Activated CD8-positive, alpha-beta T cell treated with anti-CD3 and anti-CD28 coated beads, Interleukin-2, amount 10 ng/mL, durations not matched to agents 7 days and 5 days (primary cell): ENCODE measurements at regions not wholly inside any gene's neighbourhood (a gene's known extent, or its start where the extent isn't known, plus 50 kb on each side); places are given as distances from the start of the nearest gene placed in this dataset.

Experiments
- ATAC-seq: fragments of 150-1000 bp; cut with Tn5 transposase; one replicate; pipeline ENCODE4 v1.10.0; 2021; ENCODE audit warnings: moderate library complexity
- CTCF ChIA-PET: fragments of 350-600 bp; sonication (Branson Sonifier 250); formaldehyde crosslinking; loops from one replicate; lab custom pipeline; 2021; ENCODE audit warnings: antibody characterized with exemption; lab: Charles Lee
- POLR2A ChIA-PET: fragments of 350-600 bp; sonication (Branson Sonifier 250); formaldehyde crosslinking; loops from one replicate; lab custom pipeline; 2021; ENCODE audit warnings: antibody characterized with exemption; lab: Charles Lee
- DNase-seq: peaks from one replicate; pipeline ENCODE4 v3.0.0-alpha.2; 2020
- H3K27ac Mint-ChIP-seq: one replicate; pipeline ENCODE4 v1.8.0; 2021; ENCODE audit warnings: mild to moderate bottlenecking, mixed read lengths
- H3K27me3 Mint-ChIP-seq: one replicate; pipeline ENCODE4 v1.8.0; 2021; ENCODE audit warnings: low read depth, mixed read lengths
- H3K36me3 Mint-ChIP-seq: one replicate; pipeline ENCODE4 v1.8.0; 2021; ENCODE audit warnings: low read depth, mixed read lengths
- H3K4me1 Mint-ChIP-seq: one replicate; pipeline ENCODE4 v1.8.0; 2021; ENCODE audit warnings: low read depth, mixed read lengths
- H3K4me3 Mint-ChIP-seq: one replicate; pipeline ENCODE4 v1.8.0; 2021; ENCODE audit warnings: mild to moderate bottlenecking, mixed read lengths
- H3K9me3 Mint-ChIP-seq: one replicate; pipeline ENCODE4 v1.8.0; 2022; ENCODE audit warnings: mixed read lengths; ENCODE audit not compliant: insufficient read depth

DNA sequence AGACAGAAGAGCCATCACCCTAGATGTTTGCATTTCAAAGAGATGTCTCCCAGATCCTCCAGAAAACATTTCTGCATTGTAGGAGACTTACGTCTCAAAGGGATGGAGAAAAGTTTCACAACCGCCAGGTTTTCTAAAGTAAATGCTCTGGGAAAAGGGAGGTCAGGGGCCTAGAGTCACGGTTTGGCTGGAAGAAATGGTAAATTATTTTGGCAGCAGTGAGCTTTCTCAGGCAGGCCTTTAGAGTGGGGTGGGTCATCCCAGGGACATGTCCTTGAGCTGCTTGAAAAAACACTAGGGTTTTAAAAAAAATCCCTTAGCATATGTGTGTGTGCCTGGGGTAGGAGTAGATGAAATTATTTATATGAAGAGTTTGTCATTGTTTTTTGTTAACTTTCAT, 728.8 kb downstream of the TYW1 start:
- ChIA-PET POLR2A (no interaction called here), CTCF (no interaction called here)
- H3K4me3 Mint-ChIP-seq, result no peak overlapping the region
- DNase-seq (no peak), ATAC-seq (no peak)
- no peaks in the 10 kb centered on the region for H3K27me3 Mint-ChIP-seq
- H3K9me3 Mint-ChIP-seq, result peaks cover 32% of the 10 kb centered on the region
- H3K36me3 Mint-ChIP-seq, result no peaks in the 10 kb centered on the region
- no peaks in the 10 kb centered on the region for H3K4me1 Mint-ChIP-seq
- H3K27ac Mint-ChIP-seq, result no peak overlapping the region

DNA sequence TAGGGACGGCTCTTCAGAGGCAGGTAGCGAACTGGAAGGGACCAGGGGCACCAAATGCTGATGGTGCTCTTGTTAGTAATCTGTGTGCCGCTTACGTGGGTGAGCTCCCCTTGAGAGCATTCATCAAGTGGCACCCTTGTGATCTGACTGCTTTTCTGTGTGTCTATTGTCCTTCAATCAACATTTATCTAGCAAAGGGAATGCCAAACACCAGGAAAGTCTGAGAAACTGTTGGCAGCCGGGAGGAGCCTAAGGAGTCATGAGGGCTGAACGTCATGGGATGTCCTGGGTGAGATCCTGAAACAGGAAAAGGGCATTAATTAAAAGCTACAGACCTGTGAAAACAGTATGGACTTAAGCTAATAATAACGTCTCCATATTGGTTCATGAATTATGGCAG, 733.1 kb downstream of the TYW1 start:
- no peak overlapping the region for H3K4me3 Mint-ChIP-seq
- DNase-seq, result no peak
- H3K9me3 Mint-ChIP-seq, result peaks cover 17% of the 10 kb centered on the region
- POLR2A ChIA-PET, result no interaction called here
- no peaks in the 10 kb centered on the region for H3K4me1 Mint-ChIP-seq
- CTCF ChIA-PET, result no interaction called here
- H3K27me3 Mint-ChIP-seq, result no peaks in the 10 kb centered on the region
- no peak overlapping the region for H3K27ac Mint-ChIP-seq
- no peaks in the 10 kb centered on the region for H3K36me3 Mint-ChIP-seq
- ATAC-seq, result no peak

DNA sequence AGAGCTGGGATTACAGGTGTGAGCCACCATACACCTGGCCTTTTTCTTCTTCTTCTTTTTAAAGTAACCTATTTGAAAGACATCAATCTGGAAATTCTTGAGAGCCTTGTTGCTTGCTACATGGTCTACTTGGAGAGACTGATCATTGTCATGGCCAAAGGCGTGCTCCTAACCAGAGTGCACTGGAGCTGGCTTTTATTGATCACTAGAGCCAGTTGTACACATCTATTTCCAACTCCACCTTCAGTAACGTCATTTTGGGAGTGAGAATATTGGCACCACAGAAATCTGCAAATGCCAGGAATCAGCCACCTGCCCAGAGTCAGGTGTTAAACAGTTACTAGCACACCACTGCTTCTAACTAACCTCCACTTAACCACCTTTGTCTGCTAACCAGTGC, 735.1 kb downstream of the TYW1 start:
- H3K4me1 Mint-ChIP-seq, result no peaks in the 10 kb centered on the region
- H3K36me3 Mint-ChIP-seq, result no peaks in the 10 kb centered on the region
- no peaks in the 10 kb centered on the region for H3K27me3 Mint-ChIP-seq
- DNase-seq (no peak), ATAC-seq (no peak)
- POLR2A ChIA-PET, result no interaction called here
- H3K4me3 Mint-ChIP-seq, result no peak overlapping the region
- H3K9me3 Mint-ChIP-seq, result peaks cover 22% of the 10 kb centered on the region
- CTCF ChIA-PET, result no interaction called here
- H3K27ac Mint-ChIP-seq, result no peak overlapping the region

DNA sequence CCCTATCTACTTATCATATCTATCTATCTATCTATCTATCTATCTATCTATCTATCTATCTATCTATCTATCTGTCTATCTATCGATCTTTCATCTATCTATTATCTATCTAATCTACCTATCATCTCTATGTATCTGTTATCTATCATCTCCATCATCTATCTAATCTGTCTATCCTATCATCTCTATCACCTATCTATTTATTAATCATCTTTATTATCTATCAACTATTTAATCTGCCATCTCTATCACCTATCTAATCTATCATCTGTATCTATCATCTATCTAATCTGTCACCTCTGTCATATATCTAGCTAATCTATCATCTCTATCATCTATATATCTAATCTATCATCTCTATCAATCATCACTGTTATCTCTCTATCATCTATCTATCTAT, 736.3 kb downstream of the TYW1 start:
- Mint-ChIP-seq H3K27ac (no peak overlapping the region), H3K4me3 (no peak overlapping the region), H3K27me3 (no peaks in the 10 kb centered on the region), H3K9me3 (peaks cover 28% of the 10 kb centered on the region), H3K36me3 (no peaks in the 10 kb centered on the region), H3K4me1 (no peaks in the 10 kb centered on the region)
- ChIA-PET POLR2A (no interaction called here), CTCF (no interaction called here)
- ATAC-seq (no peak), DNase-seq (no peak)

DNA sequence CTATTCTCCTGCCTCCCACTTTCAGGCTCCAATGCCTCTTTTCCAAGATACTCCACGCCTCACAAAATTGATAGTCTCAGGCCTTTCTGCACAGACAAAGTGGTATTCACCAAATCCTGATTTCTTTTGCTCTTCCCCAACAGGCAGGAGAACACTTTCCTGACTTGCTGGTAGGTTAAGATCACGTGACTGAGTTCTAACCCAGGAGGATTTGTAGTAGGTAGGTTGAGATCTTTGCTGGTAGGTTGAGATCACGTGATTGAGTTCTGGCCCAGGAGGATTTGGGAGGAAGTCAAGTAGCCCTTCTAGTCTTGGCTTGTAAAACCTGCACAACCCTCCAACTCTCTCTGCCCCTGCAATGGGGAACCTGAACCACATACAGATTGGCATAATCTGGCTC, 741.5 kb downstream of the TYW1 start:
- ATAC-seq (no peak), DNase-seq (no peak)
- Mint-ChIP-seq H3K27me3 (no peaks in the 10 kb centered on the region), H3K4me1 (no peaks in the 10 kb centered on the region), H3K36me3 (no peaks in the 10 kb centered on the region), H3K4me3 (no peak overlapping the region), H3K27ac (no peak overlapping the region), H3K9me3 (peaks cover 20% of the 10 kb centered on the region)
- POLR2A ChIA-PET, result no interaction called here
- CTCF ChIA-PET, result no interaction called here

DNA sequence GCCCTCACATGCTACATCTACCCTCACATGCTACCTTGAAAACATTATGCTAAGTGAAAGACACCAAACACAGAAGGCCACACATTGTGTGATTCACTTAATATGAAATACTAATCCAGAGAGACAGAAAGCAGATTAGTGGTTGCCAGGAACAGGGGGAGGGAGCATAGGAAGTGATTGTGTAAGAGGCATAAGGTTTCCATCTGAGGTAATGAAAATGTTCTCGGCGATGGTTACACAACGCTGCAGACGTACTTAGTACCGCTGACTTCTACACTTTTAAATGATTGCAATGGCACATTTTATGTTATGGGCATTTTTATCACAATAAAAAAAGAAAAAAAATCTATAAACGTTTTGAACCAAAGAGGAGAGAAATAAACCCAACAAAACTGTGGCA, 742.3 kb downstream of the TYW1 start:
- CTCF ChIA-PET, result no interaction called here
- no peaks in the 10 kb centered on the region for H3K27me3 Mint-ChIP-seq
- H3K9me3 Mint-ChIP-seq, result peaks cover 26% of the 10 kb centered on the region
- H3K36me3 Mint-ChIP-seq, result no peaks in the 10 kb centered on the region
- H3K27ac Mint-ChIP-seq, result no peak overlapping the region
- DNase-seq (no peak), ATAC-seq (no peak)
- no peaks in the 10 kb centered on the region for H3K4me1 Mint-ChIP-seq
- no peak overlapping the region for H3K4me3 Mint-ChIP-seq
- POLR2A ChIA-PET, result no interaction called here

DNA sequence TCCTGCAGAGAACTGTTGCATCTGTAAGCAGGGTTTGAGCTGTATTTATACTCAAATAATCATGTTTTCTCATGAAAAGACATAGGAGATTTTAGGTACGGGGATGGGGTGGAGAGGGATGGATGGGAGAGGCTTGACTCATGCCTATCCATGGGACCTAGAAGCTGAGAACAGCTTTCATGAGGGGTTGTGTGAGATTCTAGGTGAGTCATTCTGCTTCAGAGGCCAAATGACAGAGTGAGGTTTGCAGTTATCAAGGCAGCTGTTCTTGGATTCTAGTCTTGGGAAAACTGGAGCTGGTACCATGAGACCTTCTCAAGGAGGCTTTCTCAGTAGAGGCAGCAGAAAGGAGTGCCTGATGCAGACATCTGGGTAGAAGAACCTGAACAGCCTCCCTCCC, 746.9 kb downstream of the TYW1 start:
- Mint-ChIP-seq H3K27me3 (no peaks in the 10 kb centered on the region), H3K4me3 (no peak overlapping the region), H3K4me1 (no peaks in the 10 kb centered on the region), H3K9me3 (peaks cover 19% of the 10 kb centered on the region), H3K27ac (no peak overlapping the region), H3K36me3 (no peaks in the 10 kb centered on the region)
- CTCF ChIA-PET, result no interaction called here
- ATAC-seq, result no peak
- POLR2A ChIA-PET, result no interaction called here
- no peak for DNase-seq

DNA sequence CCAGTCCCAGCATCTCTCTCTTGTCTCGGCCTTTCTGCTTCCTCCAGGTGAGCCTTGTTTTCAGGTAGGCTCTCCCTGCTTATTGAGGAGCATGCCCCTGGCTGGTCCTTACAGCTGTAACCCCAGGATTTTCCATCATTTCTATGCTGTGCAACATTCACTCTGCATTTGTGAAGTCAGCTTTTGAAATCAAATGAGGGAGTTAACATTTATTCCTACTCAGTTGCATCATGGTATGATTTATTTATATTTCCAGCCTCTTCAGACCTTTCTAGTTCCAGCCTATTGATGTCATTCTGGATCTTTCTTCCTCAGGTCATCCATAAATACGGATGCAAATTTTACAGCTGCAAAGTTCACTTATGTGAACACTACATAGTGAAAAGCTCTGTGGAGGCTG, 755.6 kb downstream of the TYW1 start:
- no peak overlapping the region for H3K27ac Mint-ChIP-seq
- ChIA-PET POLR2A (no interaction called here), CTCF (no interaction called here)

DNA sequence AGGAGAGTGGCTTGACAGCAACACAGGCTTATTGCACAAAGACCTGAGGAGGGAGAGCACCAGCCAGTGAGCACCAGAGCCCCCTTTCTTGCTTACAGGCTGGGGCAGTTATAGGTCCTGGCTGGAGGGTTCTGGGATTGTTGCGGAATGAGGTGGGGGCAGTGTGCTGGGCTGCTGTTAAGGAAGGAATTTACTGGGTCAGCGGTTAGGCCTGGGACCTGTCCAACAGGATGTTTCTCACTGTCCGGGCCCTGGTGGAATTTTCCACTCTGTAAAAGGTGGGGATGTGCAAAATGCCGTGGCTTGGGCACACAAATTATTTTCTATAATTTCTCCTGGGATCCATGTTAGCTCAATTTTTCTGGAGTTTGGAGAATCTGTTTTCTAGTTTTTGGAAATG, 757.3 kb downstream of the TYW1 start:
- no peaks in the 10 kb centered on the region for H3K4me1 Mint-ChIP-seq
- POLR2A ChIA-PET, result no interaction called here
- no peak for ATAC-seq
- H3K36me3 Mint-ChIP-seq, result no peaks in the 10 kb centered on the region
- DNase-seq, result no peak
- CTCF ChIA-PET, result no interaction called here
- no peak overlapping the region for H3K4me3 Mint-ChIP-seq
- H3K27me3 Mint-ChIP-seq, result no peaks in the 10 kb centered on the region
- H3K9me3 Mint-ChIP-seq, result peaks cover 8% of the 10 kb centered on the region
- H3K27ac Mint-ChIP-seq, result no peak overlapping the region

More for the DNA sequence above, 755.6 kb downstream of the TYW1 start:
- H3K9me3 Mint-ChIP-seq, result peaks cover 3% of the 10 kb centered on the region
- H3K4me3 Mint-ChIP-seq, result no peak overlapping the region
- DNase-seq (no peak), ATAC-seq (no peak)
- no peaks in the 10 kb centered on the region for H3K36me3 Mint-ChIP-seq
- no peaks in the 10 kb centered on the region for H3K27me3 Mint-ChIP-seq
- H3K4me1 Mint-ChIP-seq, result no peaks in the 10 kb centered on the region

DNA sequence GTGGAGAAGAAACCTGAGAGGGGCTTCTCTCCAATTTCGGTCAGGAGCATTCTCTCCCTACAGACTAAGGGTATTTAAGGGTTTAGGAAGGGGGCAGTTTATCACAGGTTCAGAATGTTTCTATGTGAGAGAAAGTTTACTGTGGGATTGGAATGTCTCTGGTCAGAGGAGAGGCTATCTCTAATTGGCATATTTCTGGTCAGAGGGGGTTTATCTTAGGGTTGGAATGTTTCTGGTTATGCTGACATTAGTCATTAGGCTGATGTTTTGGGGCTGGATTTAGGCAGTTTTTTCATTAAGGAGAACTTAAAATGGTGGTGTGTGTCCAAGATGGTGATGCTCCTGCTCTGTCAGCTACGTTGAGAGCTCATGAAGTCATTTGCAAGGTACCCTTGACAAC, 758.0 kb downstream of the TYW1 start:
- ChIA-PET POLR2A (no interaction called here), CTCF (no interaction called here)

DNA sequence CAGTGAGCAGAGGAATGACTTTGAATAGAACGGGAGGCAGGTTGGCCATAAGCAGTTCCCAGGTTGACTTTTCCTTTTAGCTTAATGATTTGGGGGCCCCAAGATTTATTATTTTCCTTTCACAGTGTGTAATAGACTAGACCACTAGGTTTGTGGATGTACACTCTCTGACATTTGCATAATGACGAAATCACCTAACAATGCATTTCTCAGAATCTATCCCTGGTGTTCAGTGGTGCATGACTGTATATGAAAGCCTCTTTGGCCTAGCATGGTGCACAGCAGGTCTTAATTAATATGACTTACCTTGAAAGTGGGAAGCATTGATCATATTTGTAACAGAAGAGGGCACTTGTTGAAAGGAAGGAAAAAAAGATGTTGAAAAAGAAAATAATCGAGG, 761.9 kb downstream of the TYW1 start:
- Mint-ChIP-seq H3K4me1 (no peaks in the 10 kb centered on the region), H3K27me3 (no peaks in the 10 kb centered on the region), H3K36me3 (no peaks in the 10 kb centered on the region), H3K4me3 (no peak overlapping the region), H3K9me3 (peaks cover 18% of the 10 kb centered on the region), H3K27ac (no peak overlapping the region)
- CTCF ChIA-PET, result no interaction called here
- POLR2A ChIA-PET, result no interaction called here
- no peak for ATAC-seq
- DNase-seq, result no peak

More for the DNA sequence above, 758.0 kb downstream of the TYW1 start:
- H3K4me1 Mint-ChIP-seq, result no peaks in the 10 kb centered on the region
- no peak overlapping the region for H3K4me3 Mint-ChIP-seq
- H3K27me3 Mint-ChIP-seq, result no peaks in the 10 kb centered on the region
- H3K9me3 Mint-ChIP-seq, result peaks cover 9% of the 10 kb centered on the region
- H3K36me3 Mint-ChIP-seq, result no peaks in the 10 kb centered on the region
- H3K27ac Mint-ChIP-seq, result no peak overlapping the region
- DNase-seq (no peak), ATAC-seq (no peak)

DNA sequence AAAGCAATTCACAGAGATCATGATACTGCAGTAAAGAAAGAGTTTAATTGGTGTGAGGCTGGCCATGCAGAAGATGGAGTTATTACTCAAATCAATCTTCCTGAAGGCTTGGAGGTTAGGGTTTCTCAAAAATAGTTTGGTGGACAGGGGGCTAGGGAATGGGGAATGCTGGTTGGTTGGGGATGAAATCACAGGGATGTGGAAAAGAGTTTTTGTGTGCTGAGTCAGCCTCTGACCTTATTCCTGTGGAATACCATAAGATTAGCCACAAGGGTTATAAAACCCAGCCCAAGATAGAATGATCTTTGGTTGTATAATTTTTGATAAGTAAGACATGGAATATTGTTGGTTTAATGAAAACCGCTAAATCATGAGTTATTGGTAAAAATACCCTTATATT, 764.3 kb downstream of the TYW1 start:
- POLR2A ChIA-PET, result no interaction called here
- no peak for ATAC-seq
- DNase-seq, result no peak
- Mint-ChIP-seq H3K4me1 (no peaks in the 10 kb centered on the region), H3K27ac (no peak overlapping the region), H3K27me3 (no peaks in the 10 kb centered on the region), H3K9me3 (peaks cover 18% of the 10 kb centered on the region), H3K36me3 (no peaks in the 10 kb centered on the region), H3K4me3 (no peak overlapping the region)
- CTCF ChIA-PET, result no interaction called here

DNA sequence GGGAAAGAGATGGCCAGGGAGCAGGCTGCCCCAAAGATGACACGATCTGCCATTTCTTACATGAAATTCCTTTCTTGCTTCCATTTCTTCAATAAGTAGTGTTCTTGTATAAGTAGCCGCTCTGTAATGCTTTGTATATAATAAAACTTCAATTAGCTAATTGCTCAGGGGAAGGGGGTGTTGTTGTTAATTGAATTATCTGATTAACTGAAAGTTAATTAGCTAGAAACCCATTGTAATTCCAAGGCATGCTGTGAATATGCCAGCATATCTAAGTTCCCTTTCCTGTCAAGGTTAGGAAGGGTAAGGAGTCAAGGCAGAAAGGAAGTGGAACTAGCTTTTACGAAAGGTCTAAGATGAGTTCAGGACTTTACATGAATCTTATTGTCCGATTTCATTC, 765.9 kb downstream of the TYW1 start:
- H3K4me1 Mint-ChIP-seq, result no peaks in the 10 kb centered on the region
- ChIA-PET CTCF (no interaction called here), POLR2A (no interaction called here)
- peaks cover 24% of the 10 kb centered on the region for H3K9me3 Mint-ChIP-seq
- DNase-seq (no peak), ATAC-seq (no peak)
- no peaks in the 10 kb centered on the region for H3K27me3 Mint-ChIP-seq
- no peaks in the 10 kb centered on the region for H3K36me3 Mint-ChIP-seq
- no peak overlapping the region for H3K4me3 Mint-ChIP-seq
- no peak overlapping the region for H3K27ac Mint-ChIP-seq
